ENCODE measurements at regions not wholly inside any gene's neighbourhood (a gene's known extent, or its start where the extent isn't known, plus 50 kb on each side); places are given as distances from the start of the nearest gene placed in this dataset.
"Not testable (repeated sequence)": the region's sequence is repeated elsewhere in the genome, so short reads cannot be mapped to it uniquely, and the experiment has no call there.

GRCh38 chr16:22651111-22651817, 140.6 kb downstream of the NPIPB5 start:
- not testable (repeated sequence) for DNase-seq

- no peak for DNase-seq
Observed at GRCh38 chr16:22652463-22652845, 141.8 kb downstream of the NPIPB5 start.

GRCh38 chr16:22653876-22654275, 143.2 kb downstream of the NPIPB5 start:
- DNase-seq: no peak

- DNase-seq: not testable (repeated sequence)
Observed at GRCh38 chr16:22656573-22656972, 145.9 kb downstream of the NPIPB5 start.

GRCh38 chr16:22659933-22660332, 149.2 kb downstream of the NPIPB5 start:
- no peak for DNase-seq

GRCh38 chr16:22660441-22661160, 149.9 kb downstream of the NPIPB5 start:
- no peak for DNase-seq

- no peak for DNase-seq
Observed at GRCh38 chr16:22661161-22661647, 150.5 kb downstream of the NPIPB5 start.

GRCh38 chr16:22662958-22663357, 151.0 kb upstream of the HS3ST2 start:
- not testable (repeated sequence) for DNase-seq

- no peak for DNase-seq
Observed at GRCh38 chr16:22663389-22664064, 150.4 kb upstream of the HS3ST2 start.

GRCh38 chr16:22664132-22664531, 149.8 kb upstream of the HS3ST2 start:
- no peak for DNase-seq

GRCh38 chr16:22664561-22664997, 149.4 kb upstream of the HS3ST2 start:
- no peak for DNase-seq

GRCh38 chr16:22665048-22665797, 148.7 kb upstream of the HS3ST2 start:
- no peak for DNase-seq

- no peak for DNase-seq
Observed at GRCh38 chr16:22665803-22666202, 148.2 kb upstream of the HS3ST2 start.

- no peak for DNase-seq
Observed at GRCh38 chr16:22668318-22668717, 145.6 kb upstream of the HS3ST2 start.

- DNase-seq: no peak
Observed at GRCh38 chr16:22670044-22670536, 143.9 kb upstream of the HS3ST2 start.

GRCh38 chr16:22670551-22671041, 143.4 kb upstream of the HS3ST2 start:
- peak in 32 of 56 donors; percentile 2 to 78 (median 26) for DNase-seq

- DNase-seq: no peak
Observed at GRCh38 chr16:22671301-22672076, 142.5 kb upstream of the HS3ST2 start.

GRCh38 chr16:22672830-22673210, 141.1 kb upstream of the HS3ST2 start:
- no peak for DNase-seq

- no peak for DNase-seq
Observed at GRCh38 chr16:22673421-22673831, 140.5 kb upstream of the HS3ST2 start.

GRCh38 chr16:22674832-22675191, 139.2 kb upstream of the HS3ST2 start:
- no peak for DNase-seq
